SHP77 (cell line): ENCODE measurements at regions not wholly inside any gene's neighbourhood (a gene's known extent, or its start where the extent isn't known, plus 50 kb on each side); places are given as distances from the start of the nearest gene placed in this dataset.
"Not testable (repeated sequence)": the region's sequence is repeated elsewhere in the genome, so short reads cannot be mapped to it uniquely, and the experiment has no call there.

Experiments used
- DNase-seq, 2 experiments: peaks; one replicate each; lab custom pipeline; 2025; lab: John Stamatoyannopoulos, UW

DNA sequence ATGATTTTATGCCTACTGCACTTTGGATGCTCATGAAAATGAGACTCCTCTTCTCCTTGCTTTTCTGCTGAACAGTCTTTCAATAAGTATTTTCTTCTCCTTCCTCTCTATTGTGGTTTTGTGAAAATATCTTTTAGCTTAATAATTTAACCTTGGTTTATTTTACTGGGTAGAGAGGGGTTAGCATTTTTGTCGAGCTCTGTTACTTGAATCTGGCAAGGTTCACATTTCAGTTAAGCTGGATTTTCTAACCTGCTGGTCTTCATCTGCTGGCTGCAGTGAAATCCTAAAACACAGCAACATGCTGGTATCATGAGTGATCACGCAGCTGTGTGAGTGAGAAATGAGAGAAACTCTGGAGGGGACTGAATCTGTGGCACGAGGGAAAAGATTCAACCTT lies 222.7 kb upstream of the NOX3 start:
- no peak for DNase-seq

DNA sequence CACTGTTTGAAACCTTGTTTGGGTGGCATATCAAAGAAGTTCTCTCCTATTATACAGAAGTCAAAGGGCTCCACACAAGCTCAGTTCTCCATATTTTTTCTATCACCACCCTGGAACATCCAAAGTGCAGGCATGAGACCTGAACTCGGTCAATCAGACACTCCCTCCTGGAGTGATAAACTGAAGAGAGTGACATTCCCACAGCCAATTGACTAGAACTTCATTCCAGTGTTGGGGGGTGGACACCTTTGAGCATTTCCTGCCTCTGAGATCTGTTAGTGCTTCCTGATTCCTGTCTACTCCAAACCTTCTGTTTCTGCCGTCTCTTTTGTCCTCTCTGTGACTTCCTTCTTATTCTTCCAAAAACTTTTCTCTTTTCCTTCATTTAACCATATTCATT lies 220.7 kb upstream of the NOX3 start:
- no peak for DNase-seq

DNA sequence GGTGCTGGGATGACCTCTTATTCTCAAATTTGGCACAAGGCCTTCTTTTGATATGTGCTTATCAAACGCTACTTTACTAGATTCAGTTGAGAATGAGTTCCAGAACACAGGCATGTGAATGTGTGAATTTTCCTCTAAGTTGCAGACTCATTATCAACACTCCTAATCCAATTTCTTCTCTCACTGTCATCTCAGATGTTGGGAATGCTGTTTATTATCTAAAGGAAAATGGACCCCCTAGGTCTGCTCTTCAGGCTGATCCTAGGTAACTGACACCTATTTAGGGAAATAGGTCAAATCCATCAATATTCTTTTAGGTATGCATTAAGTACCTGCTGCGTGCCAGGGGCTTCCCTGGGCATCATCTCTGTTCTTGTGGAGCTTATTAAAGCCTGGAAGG lies 215.0 kb upstream of the NOX3 start:
- no peak for DNase-seq

DNA sequence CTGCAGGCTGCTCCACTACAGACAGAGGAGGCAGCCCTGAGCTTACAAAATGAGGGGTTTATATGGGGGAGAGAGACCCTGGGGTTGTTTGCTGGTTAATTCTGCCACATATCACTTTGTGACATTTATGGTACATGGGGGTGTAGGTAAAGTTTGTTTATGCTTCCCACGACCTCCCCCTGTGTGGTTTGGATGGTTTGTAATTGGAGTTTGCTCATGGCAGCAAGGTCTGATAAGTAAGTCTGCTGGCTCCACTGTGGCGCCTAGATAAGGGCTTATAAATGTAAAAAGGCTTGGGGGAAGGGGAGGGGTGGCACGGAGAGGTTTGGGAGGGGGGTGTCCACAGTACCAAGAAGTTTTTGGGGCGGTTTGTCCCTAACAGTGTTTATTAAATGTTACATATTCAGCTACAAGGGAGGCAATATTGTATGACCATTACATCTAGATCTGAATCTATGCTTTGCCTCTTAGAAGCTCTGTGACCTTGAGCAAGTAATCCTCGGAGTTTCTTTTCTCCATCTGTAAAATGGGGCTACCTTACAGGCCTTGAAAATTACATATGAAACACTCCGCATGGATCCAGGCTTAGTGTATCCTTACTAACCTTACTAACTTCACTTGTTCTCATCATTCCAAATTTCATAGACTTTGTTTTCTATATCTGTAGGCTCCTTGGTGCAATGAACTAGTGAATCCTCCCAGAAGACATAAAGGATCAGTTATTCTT lies 204.8 kb upstream of the NOX3 start:
- DNase-seq, result no peak

DNA sequence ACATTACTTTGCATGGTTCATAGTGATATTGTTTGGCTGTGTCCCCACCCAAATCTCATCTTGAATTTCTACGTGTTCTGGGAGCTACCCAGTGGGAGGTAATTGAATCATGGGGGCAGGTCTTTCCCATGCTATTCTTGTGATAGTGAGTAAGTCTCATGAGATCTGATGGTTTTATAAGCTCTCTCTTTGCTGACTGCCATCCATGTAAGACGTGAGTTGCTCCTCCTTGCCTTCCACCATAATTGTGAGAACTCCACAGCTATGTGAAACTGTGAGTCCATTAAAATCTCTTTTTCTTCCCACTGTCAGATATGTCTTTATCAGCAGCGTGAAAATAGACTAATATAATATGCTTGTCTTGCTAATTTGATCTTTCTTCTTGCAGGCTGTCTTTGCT lies 200.4 kb upstream of the NOX3 start:
- no peak for DNase-seq

DNA sequence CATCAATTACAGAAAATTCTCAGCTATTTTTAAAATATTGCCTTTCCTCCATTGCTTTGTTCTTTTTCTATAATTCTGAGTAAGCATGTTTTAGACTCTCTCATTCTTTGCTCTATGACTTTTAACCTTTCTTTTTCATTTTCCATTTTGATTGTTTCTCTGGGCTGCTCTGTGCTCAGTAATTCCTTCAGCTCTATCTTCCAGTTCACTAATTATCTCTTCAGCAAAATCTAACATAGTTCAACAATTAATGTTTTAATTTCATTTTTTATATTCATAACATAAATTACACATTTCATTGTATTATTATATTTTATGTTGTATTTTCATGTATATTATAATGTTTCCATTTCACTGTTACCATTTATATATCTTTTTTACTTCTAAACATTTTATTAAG lies 198.8 kb upstream of the NOX3 start:
- DNase-seq, result no peak

DNA sequence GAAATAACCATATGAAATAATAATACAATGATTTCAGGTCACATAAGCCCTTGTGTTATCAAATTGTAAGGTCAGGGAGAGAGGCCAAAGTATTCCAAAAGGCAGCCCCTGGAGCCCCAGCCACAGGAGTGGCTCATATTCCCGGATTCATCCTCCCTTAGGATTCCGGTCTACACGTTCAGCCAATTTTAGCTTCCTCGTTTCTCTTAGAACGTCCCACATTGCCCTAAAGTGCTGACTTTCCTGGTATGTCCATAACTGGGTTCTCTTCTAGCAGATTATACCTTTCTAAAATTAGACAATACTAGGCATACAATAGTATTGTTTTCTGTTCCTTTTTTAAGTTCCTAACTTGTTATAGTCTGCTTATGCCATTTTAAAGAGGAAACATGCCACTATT lies 192.7 kb upstream of the NOX3 start:
- no peak for DNase-seq

DNA sequence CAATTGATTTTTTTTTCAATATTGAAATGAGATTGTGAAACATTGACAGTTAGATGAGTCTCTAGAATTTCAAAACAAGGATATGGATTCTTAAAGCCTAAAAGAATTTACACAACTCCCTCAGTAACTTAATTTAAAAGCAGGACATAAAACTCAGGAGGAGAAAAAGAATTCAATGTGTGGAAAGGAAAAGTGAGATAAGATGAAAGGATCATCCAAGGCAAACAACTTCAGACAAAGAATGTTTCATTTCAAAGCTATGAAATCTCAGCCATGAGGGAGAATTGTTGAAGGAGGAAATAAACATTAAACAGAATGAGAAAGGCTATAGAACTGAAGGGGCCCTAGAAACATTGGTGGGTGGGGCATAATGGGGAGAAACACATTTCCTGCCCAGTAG lies 191.7 kb upstream of the NOX3 start:
- no peak for DNase-seq

DNA sequence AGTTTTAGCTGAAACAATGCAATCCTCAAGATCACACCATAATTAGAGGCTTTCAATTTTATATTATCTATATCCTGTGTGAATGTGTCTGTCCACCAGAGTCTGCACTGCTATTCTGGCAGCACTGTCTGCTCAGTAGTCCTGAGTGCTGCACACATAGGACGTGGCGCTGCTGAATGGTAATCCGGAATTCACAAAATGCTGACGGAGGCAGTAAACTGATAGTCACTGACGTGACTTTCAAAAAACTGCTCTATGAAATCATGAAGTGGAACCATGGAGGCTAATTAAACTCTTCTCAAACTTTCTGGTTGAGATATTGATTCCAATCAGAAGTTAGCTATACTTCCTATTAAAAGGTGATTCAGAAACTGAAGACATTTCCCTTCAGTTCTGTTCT lies 190.8 kb upstream of the NOX3 start:
- DNase-seq, result no peak

DNA sequence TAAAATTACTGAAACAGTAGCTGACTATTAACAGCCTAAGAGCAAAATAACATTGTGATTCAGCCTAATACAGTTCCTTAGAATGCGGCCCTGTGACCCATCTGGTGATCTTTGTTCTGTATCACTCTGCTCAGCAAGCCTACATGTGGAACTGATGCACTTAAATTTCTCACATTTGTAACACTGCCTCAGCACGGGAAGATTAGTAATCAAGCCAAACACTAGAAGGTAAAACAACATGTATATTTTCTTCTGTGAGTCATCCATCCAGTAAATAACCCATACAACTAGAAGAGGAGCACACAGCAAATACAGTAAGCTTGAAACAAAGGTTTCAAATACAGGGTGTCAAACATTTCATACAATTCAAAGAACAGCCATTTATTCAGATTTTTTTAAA lies 189.7 kb upstream of the NOX3 start:
- no peak for DNase-seq

DNA sequence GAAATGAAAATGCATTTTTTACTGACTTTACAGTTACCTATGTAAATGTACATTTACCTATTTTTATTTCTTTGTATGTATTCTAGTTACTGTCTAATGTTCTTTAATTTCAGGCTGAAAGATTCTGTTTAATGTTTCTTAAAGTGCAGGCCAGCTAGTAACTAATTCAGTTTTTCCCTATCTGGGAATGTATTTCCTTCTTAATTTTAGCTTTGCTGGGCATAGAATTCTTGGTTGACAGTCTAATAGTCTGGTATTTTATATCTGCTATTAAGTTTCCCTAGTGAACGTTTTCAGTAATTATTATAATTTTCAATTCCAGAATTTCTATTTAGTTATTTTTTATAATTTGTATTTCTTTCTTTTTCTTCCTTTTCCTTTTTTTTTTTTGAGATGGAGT lies 186.0 kb upstream of the NOX3 start:
- DNase-seq, result no peak

DNA sequence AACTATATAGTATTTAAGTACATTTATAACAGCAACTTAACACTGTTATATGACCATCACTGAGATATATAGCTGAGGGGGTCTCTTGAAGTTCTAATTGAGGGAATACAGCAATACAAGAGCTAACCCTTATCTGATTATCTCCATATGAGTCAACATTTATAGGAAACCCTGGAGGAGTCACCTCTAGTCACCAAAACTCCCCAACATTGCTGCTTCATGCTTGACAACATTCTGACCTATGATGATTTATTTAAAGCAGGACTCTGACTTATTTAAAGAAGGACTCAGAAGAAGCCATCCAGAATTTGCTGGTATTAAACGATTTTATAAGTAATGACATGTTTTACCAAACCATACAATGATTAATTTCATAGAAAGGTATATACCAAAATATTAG lies 182.6 kb upstream of the NOX3 start:
- no peak for DNase-seq

DNA sequence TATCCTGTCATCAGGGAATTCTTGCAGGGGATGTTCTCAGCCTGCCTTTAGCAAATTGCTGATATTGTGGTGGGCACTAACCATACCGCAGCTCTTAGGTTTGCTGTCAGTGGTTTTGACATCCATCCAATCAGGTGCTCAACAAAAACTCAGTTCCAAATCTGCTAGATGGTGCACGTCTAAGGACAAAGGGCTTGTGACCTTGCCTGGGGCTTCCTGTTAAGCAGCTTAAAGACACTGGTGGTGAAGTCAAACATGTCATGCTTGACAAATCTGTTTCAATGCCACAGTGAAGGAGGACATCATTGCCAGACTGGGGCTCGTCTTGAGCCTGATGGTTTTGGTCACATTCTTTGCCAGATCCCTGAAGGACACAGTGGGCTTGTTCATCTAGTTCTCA lies 179.8 kb upstream of the NOX3 start:
- no peak for DNase-seq

DNA sequence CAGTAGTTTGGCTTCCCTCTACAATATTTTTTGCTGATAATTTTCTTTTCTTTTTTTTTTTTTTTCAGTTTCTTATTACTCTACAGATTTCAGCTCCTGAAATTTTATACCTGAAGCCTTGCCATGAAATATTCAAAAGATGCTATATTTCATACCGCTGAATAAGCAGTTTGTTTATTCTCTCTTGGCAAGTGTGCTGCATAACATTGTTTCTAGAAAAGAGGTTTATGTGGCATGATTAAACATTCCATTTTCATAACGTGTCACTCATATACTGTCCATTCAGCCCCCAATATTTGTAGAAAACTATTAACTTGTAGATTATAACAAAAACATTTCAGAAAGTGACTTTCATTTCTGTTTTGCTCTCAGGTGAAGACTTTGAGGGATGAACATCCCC lies 174.4 kb upstream of the NOX3 start:
- no peak for DNase-seq

DNA sequence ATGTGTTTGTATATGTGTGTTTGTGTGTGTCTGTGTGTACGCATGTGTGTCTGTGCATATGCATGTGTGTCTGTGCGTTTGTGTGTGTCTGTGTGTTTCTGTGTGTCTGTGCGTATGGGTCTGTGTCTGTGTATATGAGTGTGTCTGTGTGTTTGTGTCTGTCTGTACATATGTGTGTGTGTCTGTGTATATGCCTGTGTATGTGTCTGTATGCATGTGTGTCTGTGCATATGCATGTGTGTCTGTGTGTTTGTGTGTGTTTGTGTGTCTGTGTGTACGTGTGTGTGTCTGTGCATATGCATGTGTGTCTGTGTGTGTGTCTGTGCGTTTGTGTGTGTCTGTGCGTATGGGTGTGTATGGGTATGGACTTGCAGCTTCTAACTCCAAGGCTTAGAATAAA lies 174.0 kb upstream of the NOX3 start:
- no peak for DNase-seq

DNA sequence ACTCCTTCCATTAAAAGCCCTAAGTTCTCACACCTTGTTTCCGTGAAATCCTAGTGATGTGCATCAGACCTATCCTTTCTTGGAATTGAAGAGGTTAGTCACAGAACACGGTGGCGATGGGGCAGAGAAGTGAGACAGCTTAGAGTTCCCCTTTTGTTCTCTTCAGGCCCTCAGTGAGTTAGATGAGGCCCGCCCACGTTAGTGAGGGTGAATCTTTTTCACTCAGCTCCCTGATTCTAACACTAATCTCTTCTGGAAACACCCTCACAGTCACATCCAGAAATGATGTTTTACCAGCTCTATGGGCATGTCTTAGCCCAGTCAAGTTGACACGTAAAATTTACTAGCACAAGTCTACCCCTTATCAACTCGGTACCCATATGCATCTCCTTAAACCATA lies 172.7 kb upstream of the NOX3 start:
- no peak for DNase-seq

DNA sequence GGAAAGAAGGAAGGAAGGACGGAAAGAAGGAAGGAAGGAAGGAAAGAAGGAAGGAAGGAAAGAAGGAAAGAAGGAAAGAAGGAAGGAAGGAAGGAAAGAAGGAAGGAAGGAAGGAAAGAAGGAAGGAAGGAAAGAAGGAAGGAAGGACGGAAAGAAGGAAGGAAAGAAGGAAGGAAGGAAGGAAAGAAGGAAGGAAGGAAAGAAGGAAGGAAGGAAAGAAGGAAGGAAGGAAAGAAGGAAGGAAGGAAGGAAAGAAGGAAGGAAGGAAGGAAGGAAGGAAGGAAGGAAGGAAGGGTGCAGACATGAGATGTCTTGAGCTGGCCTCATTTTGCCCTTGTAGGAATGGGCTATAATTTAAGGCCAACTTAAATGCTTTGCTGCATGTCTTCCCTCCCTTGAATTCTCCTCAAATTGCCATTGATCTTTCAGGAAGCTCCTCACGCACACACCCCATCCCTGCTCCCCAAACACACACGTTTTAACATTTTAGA lies 172.1 kb upstream of the NOX3 start:
- not testable (repeated sequence) for DNase-seq

DNA sequence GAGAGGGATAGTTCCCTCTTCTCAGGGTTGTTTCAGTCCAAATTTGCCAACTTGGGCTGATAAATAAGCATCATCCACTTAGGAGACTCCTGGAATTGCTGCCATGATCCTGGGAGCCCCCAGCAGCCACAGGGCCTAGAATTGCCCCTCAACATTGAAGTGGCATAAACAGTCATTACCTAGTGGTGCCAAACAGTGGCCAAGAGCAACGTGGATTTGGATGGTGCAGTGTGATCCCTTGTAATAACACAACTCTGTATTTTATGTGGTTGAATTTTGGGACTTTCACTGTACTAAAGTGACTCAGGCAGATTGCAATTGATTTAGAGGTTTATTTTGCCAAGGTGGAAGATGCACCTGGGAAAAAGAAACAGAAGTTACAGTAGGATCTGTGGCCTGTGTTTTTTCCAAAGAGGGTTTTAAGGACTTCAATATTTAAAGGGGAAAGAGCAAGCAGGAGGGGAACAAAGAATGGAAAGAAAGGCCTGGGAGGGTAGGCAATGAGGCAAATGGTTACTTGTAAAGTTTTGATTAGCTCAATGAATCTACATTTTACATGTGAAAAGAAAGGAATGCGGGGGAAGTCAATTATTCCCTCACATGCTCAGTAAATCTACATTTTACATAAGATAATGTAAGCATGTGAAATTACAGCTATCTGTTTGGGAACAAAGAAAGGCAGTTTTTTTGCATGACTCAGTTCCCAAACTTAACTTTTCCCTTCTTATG lies 168.0 kb upstream of the NOX3 start:
- DNase-seq, result no peak

DNA sequence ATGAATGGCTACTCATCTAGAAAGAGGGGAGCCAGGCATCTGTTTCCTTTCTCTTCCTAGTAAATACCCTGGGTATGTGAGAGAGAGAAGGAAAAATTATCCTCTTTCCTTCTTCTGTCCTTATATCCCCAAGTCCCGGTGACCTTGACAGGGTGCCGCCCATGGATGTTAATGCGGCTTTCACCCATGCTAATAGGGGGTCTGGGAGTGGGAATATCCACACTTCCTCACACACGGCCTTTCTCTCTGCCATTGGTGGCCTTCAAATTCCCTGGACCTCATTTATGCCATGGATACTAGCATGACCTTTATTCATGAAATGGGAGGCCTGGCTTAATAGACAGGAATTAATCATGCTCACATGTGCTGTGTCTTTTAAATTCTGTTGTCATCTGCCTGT lies 159.0 kb upstream of the NOX3 start:
- no peak for DNase-seq

DNA sequence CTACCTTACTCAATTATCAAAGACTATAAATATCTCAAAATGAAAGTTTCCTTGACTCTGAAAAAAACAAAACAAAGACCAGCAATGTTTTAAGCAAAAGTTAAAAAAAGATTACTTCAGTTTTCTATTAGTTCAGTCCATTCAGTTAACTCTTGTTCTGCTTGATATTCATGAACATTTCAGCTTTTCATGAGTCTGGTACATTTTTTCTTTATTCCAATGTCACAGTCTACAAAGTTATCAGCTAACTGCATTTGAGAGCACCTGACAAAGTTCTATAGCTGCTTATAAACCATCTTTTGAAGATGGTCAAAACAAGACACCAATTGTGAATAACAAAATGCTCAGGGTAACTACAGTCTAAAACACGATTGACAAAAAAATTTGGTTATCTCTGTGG lies 156.1 kb upstream of the NOX3 start:
- DNase-seq, result no peak

DNA sequence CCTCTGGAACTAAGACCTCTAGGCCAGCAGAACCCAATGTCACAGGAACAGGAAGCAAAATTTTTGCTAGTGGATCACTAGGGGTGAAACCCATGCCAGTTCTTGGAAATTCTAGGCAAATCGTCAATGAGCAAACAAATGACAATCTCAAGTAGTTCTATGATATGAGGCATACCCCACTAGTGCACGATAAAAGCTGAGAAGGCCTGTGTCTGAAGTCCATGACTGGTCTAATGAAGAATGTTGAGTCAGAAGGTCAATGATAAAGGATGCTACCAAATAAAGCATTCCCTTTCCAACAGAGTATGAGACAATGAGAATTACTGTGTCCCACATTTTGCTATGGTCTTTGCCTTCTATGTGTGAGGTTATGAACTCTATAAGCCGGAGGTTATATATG lies 149.4 kb upstream of the NOX3 start:
- no peak for DNase-seq

DNA sequence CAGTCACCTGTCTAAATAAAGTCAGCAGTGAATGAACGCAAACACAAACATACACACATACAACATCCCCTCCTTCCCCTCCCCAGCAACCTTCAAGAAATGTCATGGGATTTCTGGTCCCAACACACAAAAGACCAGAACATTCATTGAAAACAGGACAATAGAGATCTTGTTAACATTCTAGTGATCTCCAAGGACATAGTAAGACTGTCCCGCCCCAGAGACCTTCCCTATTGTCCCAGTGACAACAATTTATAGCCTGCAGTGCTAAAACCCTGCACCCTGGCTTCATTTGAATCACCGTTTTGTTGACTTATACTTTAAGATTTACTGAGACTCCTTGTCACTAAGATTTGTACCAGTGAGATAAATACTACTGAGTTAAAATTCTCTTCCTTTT lies 143.9 kb upstream of the NOX3 start:
- no peak for DNase-seq

DNA sequence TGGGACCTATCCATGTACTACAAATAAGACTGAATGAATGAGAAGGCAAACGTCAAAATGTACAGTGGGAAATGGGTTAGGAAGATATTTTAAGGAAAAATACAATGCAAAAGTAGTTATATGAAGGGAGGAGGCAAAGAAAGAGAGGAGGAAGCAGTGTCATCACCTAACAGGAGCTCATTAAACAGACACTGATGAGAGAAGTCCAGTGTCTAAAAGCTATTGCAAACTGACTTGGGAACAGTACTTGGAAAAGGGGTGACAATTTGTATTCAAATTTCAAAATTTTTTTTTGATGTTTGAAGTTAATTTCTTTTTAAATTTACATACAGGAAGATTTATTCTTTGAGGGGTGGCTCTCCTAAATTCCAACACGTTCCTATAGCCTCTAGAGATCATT lies 143.5 kb upstream of the NOX3 start:
- DNase-seq, result no peak

DNA sequence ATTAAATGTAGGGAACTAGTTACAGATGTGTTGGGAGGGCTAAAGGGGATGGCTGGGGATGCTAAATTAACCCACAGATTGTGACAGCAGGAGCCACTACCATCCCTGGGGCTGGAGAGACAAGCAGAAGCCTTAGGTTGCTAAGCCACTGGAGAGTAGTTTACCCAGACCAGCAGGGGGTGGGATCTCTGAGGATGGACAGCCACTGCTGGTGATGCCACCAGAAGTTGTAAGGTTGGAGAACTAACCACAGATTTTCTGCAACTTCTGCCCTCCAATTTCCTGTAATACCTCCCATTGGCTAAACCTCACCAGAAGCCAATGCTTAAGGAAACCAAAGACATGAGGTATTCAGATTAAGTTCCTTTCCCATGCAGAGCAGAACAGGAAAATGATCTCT lies 139.6 kb upstream of the NOX3 start:
- DNase-seq, result no peak
